GM12878 (cell line): ENCODE measurements at regions not wholly inside any gene's neighbourhood (a gene's known extent, or its start where the extent isn't known, plus 50 kb on each side); places are given as distances from the start of the nearest gene placed in this dataset.
"Not testable (repeated sequence)": the region's sequence is repeated elsewhere in the genome, so short reads cannot be mapped to it uniquely, and the experiment has no call there.

Experiments used
- EZH2 ChIP-seq: IDR thresholded peaks from 2 replicates; pipeline ENCODE4 v1.6.1; 2012; ENCODE audit warnings: low read depth, mild to moderate bottlenecking, control low read depth, inconsistent platforms, low read length, borderline replicate concordance; ENCODE audit not compliant: control insufficient read depth
- GABPA ChIP-seq: IDR thresholded peaks from 2 replicates; pipeline ENCODE4 v1.6.1; 2014; ENCODE audit warnings: antibody characterized with exemption, low read depth, mild to moderate bottlenecking, inconsistent platforms
- POLR2A ChIP-seq: IDR thresholded peaks from 2 replicates; pipeline ENCODE4 v1.6.1; 2011; ENCODE audit warnings: low read depth, mild to moderate bottlenecking, low read length
- TF ChIP-seq, protein P1 (sequence below): fragments of 150-350 bp; IDR thresholded peaks from 2 replicates; pipeline ENCODE4 v1.6.1; 2014; ENCODE audit warnings: mild to moderate bottlenecking, low read depth, low read length
- TF ChIP-seq, protein P2 (sequence below): IDR thresholded peaks from 2 replicates; pipeline ENCODE4 v1.6.1; 2011; ENCODE audit warnings: low read depth, mild to moderate bottlenecking, low read length, moderate library complexity, borderline replicate concordance; ENCODE audit errors: extremely low read depth
- TF ChIP-seq, protein P3 (sequence below): fragments of 450-650 bp; IDR thresholded peaks from 2 replicates; pipeline ENCODE4 v1.6.1; 2017; ENCODE audit warnings: mild to moderate bottlenecking, low read depth, inconsistent platforms; ENCODE audit not compliant: poor library complexity, severe bottlenecking
- TF ChIP-seq, protein P4 (sequence below), 3 experiments: IDR thresholded peaks in 2 of 3; conservative IDR thresholded peaks in 1 of 3; 2 replicates each; pipeline ENCODE4 v1.5.1; 2011; ENCODE audit warnings: low read depth in 3 of 3, low read length in 3 of 3, mild to moderate bottlenecking in 3 of 3, control low read depth in 2 of 3, moderate library complexity in 2 of 3, inconsistent platforms in 1 of 3, mixed read lengths in 1 of 3; ENCODE audit not compliant: control insufficient read depth in 2 of 3, insufficient read depth in 1 of 3; ENCODE audit errors: extremely low read depth in 1 of 3
- TF ChIP-seq, protein P5 (sequence below): fragments of 450-650 bp; IDR thresholded peaks from 2 replicates; pipeline ENCODE4 v1.6.1; 2018; ENCODE audit warnings: borderline replicate concordance, mild to moderate bottlenecking; ENCODE audit not compliant: partially characterized antibody
- TF ChIP-seq, protein P6 (sequence below): fragments of 450-650 bp; IDR thresholded peaks from 2 replicates; pipeline ENCODE4 v1.6.1; 2016; ENCODE audit warnings: mild to moderate bottlenecking

DNA sequence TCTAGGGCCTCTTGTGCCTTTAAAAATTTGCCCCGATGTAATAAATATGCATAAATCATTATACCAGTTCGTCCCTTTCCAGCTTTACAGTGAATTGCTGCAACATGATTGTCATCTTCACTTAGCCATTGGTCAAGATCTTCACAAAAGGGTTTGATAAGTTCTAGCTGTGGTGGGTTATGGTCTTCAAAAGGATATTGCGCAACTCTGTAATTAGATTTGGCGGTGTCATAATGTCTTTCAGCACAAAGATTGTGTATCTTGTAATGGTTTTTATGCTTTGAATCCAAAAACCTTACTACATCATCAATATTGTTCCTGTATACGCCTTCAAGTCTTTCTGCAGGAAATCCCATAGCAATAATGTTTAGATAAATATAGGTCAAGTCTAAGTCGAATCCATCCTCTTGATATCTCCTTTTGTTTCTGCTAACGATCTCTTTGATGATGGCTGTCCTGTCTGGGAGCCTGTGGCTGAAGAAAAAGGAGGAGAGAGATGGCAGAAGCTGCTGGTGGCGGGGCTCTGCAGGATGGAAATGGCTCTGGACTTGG is 119.1 kb upstream of the PRSS3 start:
- TF ChIP-seq POLR2A, EZH2, GABPA: not testable (repeated sequence)
- TF ChIP-seq, protein P1, sequence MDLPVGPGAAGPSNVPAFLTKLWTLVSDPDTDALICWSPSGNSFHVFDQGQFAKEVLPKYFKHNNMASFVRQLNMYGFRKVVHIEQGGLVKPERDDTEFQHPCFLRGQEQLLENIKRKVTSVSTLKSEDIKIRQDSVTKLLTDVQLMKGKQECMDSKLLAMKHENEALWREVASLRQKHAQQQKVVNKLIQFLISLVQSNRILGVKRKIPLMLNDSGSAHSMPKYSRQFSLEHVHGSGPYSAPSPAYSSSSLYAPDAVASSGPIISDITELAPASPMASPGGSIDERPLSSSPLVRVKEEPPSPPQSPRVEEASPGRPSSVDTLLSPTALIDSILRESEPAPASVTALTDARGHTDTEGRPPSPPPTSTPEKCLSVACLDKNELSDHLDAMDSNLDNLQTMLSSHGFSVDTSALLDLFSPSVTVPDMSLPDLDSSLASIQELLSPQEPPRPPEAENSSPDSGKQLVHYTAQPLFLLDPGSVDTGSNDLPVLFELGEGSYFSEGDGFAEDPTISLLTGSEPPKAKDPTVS: not testable (repeated sequence)
- TF ChIP-seq, protein P2, sequence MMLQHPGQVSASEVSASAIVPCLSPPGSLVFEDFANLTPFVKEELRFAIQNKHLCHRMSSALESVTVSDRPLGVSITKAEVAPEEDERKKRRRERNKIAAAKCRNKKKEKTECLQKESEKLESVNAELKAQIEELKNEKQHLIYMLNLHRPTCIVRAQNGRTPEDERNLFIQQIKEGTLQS: not testable (repeated sequence)
- TF ChIP-seq, protein P3, sequence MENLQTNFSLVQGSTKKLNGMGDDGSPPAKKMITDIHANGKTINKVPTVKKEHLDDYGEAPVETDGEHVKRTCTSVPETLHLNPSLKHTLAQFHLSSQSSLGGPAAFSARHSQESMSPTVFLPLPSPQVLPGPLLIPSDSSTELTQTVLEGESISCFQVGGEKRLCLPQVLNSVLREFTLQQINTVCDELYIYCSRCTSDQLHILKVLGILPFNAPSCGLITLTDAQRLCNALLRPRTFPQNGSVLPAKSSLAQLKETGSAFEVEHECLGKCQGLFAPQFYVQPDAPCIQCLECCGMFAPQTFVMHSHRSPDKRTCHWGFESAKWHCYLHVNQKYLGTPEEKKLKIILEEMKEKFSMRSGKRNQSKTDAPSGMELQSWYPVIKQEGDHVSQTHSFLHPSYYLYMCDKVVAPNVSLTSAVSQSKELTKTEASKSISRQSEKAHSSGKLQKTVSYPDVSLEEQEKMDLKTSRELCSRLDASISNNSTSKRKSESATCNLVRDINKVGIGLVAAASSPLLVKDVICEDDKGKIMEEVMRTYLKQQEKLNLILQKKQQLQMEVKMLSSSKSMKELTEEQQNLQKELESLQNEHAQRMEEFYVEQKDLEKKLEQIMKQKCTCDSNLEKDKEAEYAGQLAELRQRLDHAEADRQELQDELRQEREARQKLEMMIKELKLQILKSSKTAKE: not testable (repeated sequence)
- TF ChIP-seq, protein P4, sequence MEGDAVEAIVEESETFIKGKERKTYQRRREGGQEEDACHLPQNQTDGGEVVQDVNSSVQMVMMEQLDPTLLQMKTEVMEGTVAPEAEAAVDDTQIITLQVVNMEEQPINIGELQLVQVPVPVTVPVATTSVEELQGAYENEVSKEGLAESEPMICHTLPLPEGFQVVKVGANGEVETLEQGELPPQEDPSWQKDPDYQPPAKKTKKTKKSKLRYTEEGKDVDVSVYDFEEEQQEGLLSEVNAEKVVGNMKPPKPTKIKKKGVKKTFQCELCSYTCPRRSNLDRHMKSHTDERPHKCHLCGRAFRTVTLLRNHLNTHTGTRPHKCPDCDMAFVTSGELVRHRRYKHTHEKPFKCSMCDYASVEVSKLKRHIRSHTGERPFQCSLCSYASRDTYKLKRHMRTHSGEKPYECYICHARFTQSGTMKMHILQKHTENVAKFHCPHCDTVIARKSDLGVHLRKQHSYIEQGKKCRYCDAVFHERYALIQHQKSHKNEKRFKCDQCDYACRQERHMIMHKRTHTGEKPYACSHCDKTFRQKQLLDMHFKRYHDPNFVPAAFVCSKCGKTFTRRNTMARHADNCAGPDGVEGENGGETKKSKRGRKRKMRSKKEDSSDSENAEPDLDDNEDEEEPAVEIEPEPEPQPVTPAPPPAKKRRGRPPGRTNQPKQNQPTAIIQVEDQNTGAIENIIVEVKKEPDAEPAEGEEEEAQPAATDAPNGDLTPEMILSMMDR (IDR thresholded peaks at IDR 0.05 in 2 of 3, conservative IDR thresholded peaks at IDR 0.05 in 1 of 3; ENCODE audit: control insufficient read depth in 2 of 3, extremely low read depth in 1 of 3, insufficient read depth in 1 of 3, low read depth in 3 of 3, low read length in 3 of 3): not testable (repeated sequence)
- TF ChIP-seq, protein P5, sequence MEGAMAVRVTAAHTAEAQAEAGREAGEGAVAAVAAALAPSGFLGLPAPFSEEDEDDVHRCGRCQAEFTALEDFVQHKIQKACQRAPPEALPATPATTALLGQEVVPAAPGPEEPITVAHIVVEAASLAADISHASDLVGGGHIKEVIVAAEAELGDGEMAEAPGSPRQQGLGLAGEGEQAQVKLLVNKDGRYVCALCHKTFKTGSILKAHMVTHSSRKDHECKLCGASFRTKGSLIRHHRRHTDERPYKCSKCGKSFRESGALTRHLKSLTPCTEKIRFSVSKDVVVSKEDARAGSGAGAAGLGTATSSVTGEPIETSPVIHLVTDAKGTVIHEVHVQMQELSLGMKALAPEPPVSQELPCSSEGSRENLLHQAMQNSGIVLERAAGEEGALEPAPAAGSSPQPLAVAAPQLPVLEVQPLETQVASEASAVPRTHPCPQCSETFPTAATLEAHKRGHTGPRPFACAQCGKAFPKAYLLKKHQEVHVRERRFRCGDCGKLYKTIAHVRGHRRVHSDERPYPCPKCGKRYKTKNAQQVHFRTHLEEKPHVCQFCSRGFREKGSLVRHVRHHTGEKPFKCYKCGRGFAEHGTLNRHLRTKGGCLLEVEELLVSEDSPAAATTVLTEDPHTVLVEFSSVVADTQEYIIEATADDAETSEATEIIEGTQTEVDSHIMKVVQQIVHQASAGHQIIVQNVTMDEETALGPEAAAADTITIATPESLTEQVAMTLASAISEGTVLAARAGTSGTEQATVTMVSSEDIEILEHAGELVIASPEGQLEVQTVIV: not testable (repeated sequence)
- TF ChIP-seq, protein P6, sequence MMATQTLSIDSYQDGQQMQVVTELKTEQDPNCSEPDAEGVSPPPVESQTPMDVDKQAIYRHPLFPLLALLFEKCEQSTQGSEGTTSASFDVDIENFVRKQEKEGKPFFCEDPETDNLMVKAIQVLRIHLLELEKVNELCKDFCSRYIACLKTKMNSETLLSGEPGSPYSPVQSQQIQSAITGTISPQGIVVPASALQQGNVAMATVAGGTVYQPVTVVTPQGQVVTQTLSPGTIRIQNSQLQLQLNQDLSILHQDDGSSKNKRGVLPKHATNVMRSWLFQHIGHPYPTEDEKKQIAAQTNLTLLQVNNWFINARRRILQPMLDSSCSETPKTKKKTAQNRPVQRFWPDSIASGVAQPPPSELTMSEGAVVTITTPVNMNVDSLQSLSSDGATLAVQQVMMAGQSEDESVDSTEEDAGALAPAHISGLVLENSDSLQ: not testable (repeated sequence)
